NCI-H82 treated with DMSO at 0.1 percent for 48 hours (cell line): ENCODE measurements at regions not wholly inside any gene's neighbourhood (a gene's known extent, or its start where the extent isn't known, plus 50 kb on each side); places are given as distances from the start of the nearest gene placed in this dataset.

ENCODE experiments used
- DNase-seq: peaks from one replicate; lab custom pipeline; 2025; ENCODE audit not compliant: unreplicated experiment; lab: John Stamatoyannopoulos, UW

DNA sequence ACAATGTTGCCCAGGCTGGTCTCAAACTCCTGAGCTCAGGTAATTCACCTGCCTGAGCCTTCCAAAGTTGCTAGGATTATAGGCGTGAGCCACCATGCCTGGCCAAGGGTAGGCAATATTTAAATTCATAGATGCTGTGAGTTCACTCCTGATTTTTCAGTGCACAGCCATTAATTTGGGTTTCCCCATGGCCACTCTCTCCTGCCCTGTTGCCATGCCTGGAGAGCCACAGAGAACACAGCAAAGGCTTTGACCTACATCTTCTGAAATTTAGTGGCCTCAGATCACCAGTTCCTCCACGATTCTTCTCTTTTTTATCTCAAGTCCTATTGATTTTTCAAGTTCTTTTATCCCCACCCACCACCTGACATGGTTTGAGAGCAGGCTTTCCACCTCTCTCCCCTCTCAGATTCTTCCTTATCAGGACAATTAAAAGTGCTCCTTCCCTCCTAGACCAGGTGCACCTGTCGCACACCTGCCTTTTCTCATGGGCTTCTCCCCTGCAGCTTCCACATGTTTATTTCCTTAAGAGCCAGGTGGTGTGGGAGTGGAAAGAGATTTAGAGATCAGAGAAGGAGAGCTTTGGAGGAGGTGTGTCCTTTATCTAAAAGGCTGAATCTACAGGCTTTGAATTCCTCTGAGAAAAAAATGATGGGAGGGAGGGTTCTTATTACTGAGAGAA is 123.8 kb downstream of the ADRA2A start:
- DNase-seq: no peak

- no peak for DNase-seq
These were observed 126.8 kb downstream of the ADRA2A start for GRCh38 chr10:111203615-111204014.

- no peak for DNase-seq
These were observed 128.0 kb downstream of the ADRA2A start for GRCh38 chr10:111204838-111205237.

- DNase-seq: no peak
These were observed 129.7 kb downstream of the ADRA2A start for GRCh38 chr10:111206521-111206920.

GRCh38 chr10:111207500-111207899 is 130.7 kb downstream of the ADRA2A start:
- no peak for DNase-seq

DNA sequence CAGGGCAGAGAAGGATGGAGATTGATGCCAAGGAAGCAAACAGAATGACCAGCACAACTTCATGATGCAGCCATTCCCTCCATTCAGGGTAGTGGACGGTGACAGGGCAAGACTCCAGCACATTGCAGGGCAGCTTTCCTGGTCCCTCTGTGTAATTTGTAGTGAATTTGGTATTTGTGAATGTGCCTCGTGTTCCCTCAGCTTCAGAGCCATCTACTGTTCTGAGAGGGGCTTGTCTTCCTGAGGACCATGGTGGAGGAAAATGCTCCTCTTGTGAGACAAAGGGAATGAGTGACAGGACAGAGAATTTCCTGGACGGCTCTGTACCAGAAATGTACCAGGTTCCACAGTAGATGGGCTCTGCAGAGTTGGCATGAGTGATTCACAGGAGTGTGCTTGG is 132.1 kb downstream of the ADRA2A start:
- DNase-seq: no peak

GRCh38 chr10:111209692-111210091 is 132.9 kb downstream of the ADRA2A start:
- no peak for DNase-seq

DNA sequence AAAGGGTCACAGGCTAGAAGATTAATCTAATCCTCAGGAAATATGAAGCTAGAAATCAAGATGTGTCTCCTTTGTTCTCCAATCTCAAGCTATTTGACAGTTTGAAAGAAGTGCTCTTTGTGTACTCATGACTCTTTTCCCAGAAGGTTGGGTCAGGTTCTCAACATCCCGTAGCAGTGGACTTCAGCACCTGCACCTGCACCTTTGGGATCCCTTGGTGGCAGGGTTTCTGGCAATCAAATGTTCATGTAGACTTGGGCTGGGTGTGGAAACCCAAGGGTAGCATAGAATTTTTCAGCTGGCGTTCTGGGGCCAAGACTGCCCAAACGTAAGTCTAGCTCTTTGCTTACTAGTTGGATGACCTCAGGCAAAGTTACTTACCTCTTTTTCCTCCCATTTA is 134.4 kb downstream of the ADRA2A start:
- DNase-seq: no peak

- DNase-seq: no peak
These were observed 134.9 kb downstream of the ADRA2A start for GRCh38 chr10:111211706-111212105.

DNA sequence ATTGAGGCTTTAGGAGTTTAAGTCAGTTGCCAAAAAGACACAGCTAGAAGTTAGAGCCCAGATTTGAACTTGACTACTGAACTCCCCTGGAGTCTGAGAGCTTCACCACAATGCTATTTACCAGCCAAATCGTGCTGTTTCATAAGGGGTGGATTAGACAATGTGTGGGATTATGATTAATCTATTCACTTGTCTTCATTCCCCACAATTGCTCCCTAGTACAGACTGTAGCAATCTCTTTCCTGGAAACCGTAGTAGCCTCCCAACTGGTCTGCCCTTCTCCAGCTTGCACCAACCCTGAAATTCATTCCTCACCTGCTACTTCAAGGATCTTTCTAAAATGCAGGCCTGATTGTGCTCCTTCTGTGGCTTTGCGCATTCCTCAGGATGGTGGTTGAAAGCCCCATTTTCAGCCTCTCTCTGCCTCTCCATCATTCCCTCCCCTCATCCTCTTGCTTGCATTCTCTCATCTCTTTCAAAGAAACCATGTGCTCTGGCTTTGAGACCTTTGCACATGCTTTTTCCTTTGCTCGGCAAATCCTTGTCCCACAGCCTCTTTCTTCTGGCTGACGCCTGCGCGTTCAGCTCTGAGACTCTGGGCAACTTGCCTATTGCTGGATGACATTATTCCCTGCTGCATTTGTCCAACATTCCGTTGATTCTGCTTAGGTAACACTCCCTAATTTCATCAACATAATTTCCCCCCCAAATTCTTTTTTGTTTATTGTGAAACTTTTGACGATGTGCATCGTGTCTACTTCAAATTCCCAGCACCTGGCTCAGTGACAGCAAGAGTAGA is 145.1 kb downstream of the ADRA2A start:
- DNase-seq: no peak

GRCh38 chr10:111222961-111223360 is 146.1 kb downstream of the ADRA2A start:
- no peak for DNase-seq

DNA sequence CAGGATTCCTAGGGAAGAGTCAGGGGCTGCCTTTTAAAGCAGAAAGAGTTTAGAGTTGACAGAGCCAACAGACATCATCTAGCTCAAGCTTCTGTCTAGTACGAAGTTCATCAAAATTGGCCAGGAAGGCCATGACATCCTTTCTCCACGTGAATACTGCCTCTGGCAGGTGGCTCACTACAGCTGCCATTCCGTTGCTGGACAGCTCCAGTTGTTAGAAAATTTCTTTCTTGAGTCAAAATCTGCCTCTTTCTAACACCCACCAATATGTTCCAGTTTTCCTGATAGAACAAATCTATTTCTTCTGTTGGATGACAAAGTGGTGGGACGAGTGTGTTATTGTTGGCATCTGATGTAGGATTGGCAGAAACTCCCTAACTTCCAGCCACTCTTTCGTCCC is 154.9 kb downstream of the ADRA2A start:
- DNase-seq: no peak

DNA sequence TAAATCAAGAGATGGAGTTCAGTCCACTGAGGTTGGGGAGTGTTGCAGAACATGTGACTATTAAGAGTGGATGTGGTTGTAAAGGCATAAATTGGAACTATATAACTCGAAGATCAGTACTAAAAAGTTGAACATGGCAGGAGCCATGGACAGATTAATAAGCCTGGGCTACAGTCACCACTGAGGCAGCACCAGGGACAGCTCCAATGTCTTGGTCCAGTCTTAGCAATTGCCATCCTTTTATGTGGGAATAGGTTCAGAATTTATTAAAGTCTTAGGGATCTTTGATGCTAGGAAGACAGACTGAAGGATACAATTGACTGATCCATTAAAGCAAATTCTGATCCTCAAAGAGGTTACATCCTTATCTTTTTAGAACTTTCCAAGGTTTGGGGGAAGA is 156.6 kb downstream of the ADRA2A start:
- DNase-seq: no peak

DNA sequence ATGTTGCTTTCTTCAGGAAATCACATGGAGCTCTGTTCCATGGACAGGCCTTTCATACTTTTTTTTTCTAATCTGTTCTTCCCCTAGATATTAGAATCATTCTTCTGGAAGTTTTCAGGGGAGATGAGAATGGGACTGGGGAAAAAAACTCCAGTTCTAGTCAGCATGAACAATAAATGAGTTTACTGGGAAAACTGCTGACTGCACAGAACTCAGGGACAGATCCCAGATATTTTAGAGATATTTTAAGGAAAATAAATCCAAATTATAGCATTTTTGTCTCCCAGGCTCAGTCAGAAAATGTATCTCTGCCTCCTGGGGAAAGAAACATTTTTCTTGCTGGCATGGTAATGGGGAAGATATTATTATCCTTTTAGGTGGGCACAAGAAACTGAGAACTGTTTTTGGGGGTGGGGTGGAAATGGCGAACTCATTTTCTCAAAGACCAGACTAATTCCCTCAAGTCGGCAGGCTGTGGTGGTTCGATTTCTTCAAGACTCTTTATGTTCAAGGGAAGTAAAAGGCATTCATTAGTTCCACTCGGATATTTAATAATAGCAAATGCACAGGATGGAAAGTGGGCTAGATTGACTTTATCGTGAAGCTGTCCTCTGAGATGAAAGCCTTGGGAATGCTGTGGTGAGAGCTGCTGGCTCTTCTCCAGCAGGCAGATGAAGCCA is 157.5 kb downstream of the ADRA2A start:
- DNase-seq: no peak

DNA sequence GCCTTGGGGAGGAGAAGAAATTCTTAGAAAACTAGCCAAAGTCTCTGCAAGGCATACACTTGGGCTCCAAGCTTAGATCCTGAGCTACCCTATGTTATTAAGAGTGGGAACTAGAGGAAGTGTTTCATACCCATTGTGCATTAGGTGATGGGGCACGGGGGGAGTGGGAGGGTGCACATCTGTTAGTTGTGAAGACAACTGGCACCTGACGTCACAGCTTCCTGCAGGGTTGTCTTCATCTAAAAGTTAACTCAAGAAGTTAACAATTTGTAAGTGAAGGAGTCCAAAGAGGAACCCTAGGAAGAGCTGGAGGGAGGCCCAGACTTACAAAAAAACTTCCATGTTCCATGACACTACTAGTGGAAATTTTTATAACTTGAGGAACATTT is 158.1 kb downstream of the ADRA2A start:
- no peak for DNase-seq

DNA sequence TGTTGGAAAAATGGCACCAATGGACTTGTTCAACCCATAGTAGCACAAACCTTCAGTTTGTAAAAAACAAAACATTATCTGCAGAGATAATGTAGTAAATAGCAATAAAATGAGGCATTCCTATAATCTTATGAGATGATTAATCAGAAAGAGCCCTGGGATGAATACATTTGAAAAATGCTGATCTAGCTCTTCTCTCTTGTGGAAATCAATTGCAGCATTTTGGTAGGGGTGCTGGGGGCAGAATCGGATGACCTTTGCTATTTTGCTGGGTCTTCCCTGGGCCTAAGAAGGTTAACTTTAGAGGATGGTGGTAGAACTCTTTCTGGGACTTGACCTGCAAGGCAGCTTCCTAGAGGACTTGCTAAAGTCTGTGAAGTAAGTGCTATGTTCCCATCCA is 163.5 kb downstream of the ADRA2A start:
- no peak for DNase-seq

- DNase-seq: no peak
These were observed 166.3 kb downstream of the ADRA2A start for GRCh38 chr10:111243126-111243525.

DNA sequence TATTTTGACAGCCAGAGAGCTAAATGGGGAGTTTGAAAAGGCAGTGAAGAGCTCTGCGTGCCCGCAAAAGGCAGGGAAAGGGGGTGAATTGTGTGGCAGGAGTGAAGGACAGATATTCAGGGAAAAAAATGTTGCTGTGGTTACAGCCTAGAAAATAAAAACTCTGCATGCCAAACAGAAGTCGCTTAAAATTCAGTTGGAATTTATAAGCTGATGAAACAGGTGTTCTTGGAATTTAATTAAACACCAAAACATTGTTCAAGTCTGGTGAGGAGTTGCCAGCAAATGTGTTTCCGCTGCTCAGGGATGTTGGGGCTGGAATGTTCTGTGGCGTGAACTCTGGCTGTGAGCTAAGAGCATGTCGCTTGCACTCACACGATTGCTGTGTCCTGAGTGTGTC is 169.3 kb downstream of the ADRA2A start:
- no peak for DNase-seq

- DNase-seq: no peak
These were observed 170.1 kb downstream of the ADRA2A start for GRCh38 chr10:111246814-111247452.

DNA sequence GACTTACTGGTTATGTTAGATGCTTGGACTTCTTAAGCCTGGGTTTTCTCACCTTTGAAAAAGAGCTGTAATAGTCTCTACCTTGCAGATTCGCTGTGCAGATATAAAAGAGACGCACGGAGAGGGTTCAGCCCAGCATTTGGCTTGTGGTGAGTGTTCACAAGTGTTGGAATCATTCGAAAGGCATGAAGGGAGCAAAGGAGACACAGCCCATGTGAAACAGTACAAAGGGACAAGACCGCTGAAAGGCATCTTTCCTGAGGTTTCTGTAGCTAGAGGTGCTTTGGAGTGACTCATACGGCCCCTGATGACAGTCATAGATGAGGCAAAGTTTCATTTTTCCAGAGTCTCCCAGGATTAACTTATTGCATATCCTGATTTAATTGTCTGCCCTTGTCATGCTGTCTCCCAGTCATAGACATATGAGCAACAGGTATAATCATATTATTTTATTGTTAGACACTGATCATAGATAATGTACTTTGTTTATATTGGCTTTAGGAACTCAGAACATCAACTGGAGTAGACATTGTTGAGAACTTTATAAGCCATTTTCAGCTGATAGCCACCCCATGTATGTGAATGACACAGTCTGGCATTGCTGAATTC is 171.1 kb downstream of the ADRA2A start:
- no peak for DNase-seq

GRCh38 chr10:111249925-111250324 is 173.1 kb downstream of the ADRA2A start:
- no peak for DNase-seq
